ENCODE measurements at regions not wholly inside any gene's neighbourhood (a gene's known extent, or its start where the extent isn't known, plus 50 kb on each side); places are given as distances from the start of the nearest gene placed in this dataset.

DNA sequence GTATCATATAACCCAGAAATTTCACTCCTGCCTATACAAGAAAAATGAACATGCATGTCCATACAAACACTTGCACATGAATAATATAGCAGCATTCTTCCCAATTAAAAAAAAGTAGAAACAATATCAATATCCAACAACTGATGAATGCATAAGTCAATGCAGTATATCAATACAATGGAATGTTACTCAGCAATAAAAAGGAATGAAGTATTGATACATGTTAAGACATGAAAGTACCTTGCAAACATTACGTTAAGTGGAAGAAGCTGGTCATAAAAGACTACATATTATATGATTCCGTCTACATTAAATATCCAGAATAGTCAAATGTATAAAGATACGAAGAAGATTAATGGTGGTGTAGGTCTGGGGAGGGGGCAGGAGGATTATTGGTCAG lies 73.9 kb upstream of the DRD2 start:
- TF ChIP-seq, protein P1, sequence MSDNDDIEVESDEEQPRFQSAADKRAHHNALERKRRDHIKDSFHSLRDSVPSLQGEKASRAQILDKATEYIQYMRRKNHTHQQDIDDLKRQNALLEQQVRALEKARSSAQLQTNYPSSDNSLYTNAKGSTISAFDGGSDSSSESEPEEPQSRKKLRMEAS (IDR thresholded peaks at IDR 0.05; ENCODE audit: low read depth, low read length) = no peak
- TF ChIP-seq POLR2A (IDR thresholded peaks at IDR 0.05; ENCODE audit: extremely low read depth, insufficient read length) (no peak), MYC (IDR thresholded peaks at IDR 0.05; ENCODE audit: low read depth, low read length) (no peak)
- TF ChIP-seq, protein P2, sequence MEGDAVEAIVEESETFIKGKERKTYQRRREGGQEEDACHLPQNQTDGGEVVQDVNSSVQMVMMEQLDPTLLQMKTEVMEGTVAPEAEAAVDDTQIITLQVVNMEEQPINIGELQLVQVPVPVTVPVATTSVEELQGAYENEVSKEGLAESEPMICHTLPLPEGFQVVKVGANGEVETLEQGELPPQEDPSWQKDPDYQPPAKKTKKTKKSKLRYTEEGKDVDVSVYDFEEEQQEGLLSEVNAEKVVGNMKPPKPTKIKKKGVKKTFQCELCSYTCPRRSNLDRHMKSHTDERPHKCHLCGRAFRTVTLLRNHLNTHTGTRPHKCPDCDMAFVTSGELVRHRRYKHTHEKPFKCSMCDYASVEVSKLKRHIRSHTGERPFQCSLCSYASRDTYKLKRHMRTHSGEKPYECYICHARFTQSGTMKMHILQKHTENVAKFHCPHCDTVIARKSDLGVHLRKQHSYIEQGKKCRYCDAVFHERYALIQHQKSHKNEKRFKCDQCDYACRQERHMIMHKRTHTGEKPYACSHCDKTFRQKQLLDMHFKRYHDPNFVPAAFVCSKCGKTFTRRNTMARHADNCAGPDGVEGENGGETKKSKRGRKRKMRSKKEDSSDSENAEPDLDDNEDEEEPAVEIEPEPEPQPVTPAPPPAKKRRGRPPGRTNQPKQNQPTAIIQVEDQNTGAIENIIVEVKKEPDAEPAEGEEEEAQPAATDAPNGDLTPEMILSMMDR (IDR thresholded peaks at IDR 0.05; ENCODE audit: low read depth, low read length) = no peak

Data from NB4 (cell line).